ENCODE measurements at regions not wholly inside any gene's neighbourhood (a gene's known extent, or its start where the extent isn't known, plus 50 kb on each side); places are given as distances from the start of the nearest gene placed in this dataset.

DNA sequence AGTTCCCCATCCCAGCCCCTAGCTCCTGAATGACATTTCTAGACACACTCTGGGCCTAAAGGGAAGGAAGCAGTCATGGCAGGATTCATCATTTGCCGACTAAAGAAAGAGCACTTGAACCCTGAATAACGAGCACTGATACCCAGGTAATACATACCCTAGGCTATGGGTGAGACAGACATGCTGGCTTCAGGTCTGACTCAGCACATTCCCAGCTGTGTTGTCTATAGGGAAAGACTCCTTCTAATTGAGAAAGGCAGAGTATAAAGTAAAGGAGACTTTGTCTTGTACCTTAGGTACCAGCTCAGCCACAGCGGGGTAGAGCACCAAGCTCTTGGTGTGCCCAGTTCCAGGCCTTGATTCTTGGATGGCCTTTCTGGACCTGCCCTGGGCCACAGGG is 870.5 kb downstream of the PDCD6IP start:
- TF ChIP-seq, protein P1, sequence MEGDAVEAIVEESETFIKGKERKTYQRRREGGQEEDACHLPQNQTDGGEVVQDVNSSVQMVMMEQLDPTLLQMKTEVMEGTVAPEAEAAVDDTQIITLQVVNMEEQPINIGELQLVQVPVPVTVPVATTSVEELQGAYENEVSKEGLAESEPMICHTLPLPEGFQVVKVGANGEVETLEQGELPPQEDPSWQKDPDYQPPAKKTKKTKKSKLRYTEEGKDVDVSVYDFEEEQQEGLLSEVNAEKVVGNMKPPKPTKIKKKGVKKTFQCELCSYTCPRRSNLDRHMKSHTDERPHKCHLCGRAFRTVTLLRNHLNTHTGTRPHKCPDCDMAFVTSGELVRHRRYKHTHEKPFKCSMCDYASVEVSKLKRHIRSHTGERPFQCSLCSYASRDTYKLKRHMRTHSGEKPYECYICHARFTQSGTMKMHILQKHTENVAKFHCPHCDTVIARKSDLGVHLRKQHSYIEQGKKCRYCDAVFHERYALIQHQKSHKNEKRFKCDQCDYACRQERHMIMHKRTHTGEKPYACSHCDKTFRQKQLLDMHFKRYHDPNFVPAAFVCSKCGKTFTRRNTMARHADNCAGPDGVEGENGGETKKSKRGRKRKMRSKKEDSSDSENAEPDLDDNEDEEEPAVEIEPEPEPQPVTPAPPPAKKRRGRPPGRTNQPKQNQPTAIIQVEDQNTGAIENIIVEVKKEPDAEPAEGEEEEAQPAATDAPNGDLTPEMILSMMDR (IDR thresholded peaks at IDR 0.05; ENCODE audit: insufficient read depth, low read length, poor library complexity, severe bottlenecking): no peak
- TF ChIP-seq EZH2phosphoT487 (conservative IDR thresholded peaks at IDR 0.05; ENCODE audit: low read length): no peak
